ENCODE measurements at regions not wholly inside any gene's neighbourhood (a gene's known extent, or its start where the extent isn't known, plus 50 kb on each side); places are given as distances from the start of the nearest gene placed in this dataset.

DNA sequence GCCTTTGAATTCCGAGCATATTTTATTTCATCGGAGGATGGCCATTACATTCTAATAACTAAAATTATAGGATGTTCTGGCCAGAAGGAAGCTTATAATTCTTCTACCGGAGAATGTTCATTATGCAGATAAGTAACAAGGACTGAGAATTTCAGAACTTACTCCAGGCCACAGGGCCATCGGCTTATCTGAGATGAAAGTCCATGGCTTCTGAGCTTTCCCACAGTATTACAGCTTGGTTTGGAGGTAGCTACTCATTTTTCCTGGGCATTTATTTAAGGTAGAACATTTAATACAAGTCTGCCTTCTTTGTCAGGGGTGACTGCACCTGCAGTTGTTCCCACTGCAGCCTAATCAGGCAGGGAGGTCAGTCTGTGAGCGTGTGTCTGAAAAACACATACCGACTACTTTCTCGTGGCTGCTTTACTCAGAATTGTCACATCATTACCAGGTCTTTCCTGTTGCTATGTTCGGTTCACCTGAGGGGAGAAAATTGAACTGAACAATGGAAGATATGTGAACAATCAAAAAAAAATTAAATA, 219.7 kb upstream of the CPHXL start:
- H3K9me2 ChIP-seq (ENCODE audit: insufficient read depth, low read length): no peaks in the 10 kb centered on the region
- H3K27ac ChIP-seq (ENCODE audit: low read length): no peak overlapping the region
- H3K27me3 ChIP-seq (ENCODE audit: insufficient read depth, low read depth, low read length): no peaks in the 10 kb centered on the region
- H3K79me2 ChIP-seq (replicated peaks; ENCODE audit: insufficient read depth, low read length): no peaks in the 10 kb centered on the region
- H3K4me2 ChIP-seq (ENCODE audit: low read length): no peak overlapping the region
- no peaks in the 10 kb centered on the region for H3K9me3 ChIP-seq (ENCODE audit: low read length)
- TF ChIP-seq, protein P1, sequence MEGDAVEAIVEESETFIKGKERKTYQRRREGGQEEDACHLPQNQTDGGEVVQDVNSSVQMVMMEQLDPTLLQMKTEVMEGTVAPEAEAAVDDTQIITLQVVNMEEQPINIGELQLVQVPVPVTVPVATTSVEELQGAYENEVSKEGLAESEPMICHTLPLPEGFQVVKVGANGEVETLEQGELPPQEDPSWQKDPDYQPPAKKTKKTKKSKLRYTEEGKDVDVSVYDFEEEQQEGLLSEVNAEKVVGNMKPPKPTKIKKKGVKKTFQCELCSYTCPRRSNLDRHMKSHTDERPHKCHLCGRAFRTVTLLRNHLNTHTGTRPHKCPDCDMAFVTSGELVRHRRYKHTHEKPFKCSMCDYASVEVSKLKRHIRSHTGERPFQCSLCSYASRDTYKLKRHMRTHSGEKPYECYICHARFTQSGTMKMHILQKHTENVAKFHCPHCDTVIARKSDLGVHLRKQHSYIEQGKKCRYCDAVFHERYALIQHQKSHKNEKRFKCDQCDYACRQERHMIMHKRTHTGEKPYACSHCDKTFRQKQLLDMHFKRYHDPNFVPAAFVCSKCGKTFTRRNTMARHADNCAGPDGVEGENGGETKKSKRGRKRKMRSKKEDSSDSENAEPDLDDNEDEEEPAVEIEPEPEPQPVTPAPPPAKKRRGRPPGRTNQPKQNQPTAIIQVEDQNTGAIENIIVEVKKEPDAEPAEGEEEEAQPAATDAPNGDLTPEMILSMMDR (IDR thresholded peaks at IDR 0.05; ENCODE audit: poor library complexity, severe bottlenecking): no peak
- no peak for TF ChIP-seq MXI1 (conservative IDR thresholded peaks at IDR 0.05; ENCODE audit: poor library complexity, severe bottlenecking)
- TF ChIP-seq POLR2AphosphoS5 (IDR thresholded peaks at IDR 0.05): no peak
- no peak for TF ChIP-seq TAF1 (IDR thresholded peaks at IDR 0.05; ENCODE audit: low read depth)
- no peak for TF ChIP-seq EP300 (conservative IDR thresholded peaks at IDR 0.05; ENCODE audit: poor library complexity, severe bottlenecking)
- no peak for TF ChIP-seq RAD21 (conservative IDR thresholded peaks at IDR 0.05)
- TF ChIP-seq EZH2 (IDR thresholded peaks at IDR 0.05; ENCODE audit: borderline replicate concordance, insufficient read depth, low read length, poor library complexity, severe bottlenecking): no peak
- TF ChIP-seq, protein P2, sequence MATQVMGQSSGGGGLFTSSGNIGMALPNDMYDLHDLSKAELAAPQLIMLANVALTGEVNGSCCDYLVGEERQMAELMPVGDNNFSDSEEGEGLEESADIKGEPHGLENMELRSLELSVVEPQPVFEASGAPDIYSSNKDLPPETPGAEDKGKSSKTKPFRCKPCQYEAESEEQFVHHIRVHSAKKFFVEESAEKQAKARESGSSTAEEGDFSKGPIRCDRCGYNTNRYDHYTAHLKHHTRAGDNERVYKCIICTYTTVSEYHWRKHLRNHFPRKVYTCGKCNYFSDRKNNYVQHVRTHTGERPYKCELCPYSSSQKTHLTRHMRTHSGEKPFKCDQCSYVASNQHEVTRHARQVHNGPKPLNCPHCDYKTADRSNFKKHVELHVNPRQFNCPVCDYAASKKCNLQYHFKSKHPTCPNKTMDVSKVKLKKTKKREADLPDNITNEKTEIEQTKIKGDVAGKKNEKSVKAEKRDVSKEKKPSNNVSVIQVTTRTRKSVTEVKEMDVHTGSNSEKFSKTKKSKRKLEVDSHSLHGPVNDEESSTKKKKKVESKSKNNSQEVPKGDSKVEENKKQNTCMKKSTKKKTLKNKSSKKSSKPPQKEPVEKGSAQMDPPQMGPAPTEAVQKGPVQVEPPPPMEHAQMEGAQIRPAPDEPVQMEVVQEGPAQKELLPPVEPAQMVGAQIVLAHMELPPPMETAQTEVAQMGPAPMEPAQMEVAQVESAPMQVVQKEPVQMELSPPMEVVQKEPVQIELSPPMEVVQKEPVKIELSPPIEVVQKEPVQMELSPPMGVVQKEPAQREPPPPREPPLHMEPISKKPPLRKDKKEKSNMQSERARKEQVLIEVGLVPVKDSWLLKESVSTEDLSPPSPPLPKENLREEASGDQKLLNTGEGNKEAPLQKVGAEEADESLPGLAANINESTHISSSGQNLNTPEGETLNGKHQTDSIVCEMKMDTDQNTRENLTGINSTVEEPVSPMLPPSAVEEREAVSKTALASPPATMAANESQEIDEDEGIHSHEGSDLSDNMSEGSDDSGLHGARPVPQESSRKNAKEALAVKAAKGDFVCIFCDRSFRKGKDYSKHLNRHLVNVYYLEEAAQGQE (IDR thresholded peaks at IDR 0.05; ENCODE audit: borderline replicate concordance): no peak
- TF ChIP-seq SMC3 (conservative IDR thresholded peaks at IDR 0.05; ENCODE audit: poor library complexity): no peak
- no peaks in the 10 kb centered on the region for H4K20me1 ChIP-seq (ENCODE audit: insufficient read depth)
- no peaks in the 10 kb centered on the region for H3F3A ChIP-seq (ENCODE audit: insufficient read depth, low read length, poor library complexity, severe bottlenecking)
- no peak overlapping the region for H2AFZ ChIP-seq (ENCODE audit: low read depth, low read length)
- H3K4me3 ChIP-seq (ENCODE audit: low read length): no peak overlapping the region
- no peak overlapping the region for H3K9ac ChIP-seq (ENCODE audit: low read length)
- H3K36me3 ChIP-seq (ENCODE audit: insufficient read depth, low read length): no peaks in the 10 kb centered on the region

DNA sequence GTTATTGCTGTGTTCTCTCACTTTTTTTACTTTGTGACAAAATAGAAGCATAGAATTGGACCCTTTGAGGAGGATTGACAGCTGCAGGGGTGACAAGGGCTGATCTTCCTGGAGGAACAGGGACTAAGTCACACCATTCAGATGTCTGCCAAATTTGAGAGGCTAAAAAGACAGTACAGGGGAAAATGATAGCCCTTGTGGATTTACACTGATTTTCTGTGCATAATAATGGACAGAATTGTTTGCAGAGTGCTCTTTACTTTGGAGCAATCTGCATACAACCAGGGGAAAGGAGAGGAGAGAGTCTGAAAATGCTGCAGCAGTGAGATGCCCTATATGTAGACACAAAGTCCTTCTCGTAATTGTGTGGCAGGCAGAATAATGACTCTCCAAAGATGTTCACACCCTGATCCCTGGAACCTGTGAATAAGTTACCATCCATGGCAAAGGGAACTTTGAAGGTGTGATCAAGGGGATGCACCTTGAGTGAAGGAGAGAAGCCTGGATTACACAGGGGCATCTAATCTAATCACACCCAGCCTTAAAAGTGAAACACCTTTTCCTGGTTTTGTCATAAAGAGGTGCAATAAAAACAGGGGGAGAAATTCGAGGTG, 221.4 kb upstream of the CPHXL start:
- no peaks in the 10 kb centered on the region for H4K20me1 ChIP-seq (ENCODE audit: insufficient read depth)
- no peaks in the 10 kb centered on the region for H3F3A ChIP-seq (ENCODE audit: insufficient read depth, low read length, poor library complexity, severe bottlenecking)
- H3K27me3 ChIP-seq (ENCODE audit: insufficient read depth, low read depth, low read length): no peaks in the 10 kb centered on the region
- H3K36me3 ChIP-seq (ENCODE audit: insufficient read depth, low read length): no peaks in the 10 kb centered on the region
- no peak overlapping the region for H3K27ac ChIP-seq (ENCODE audit: low read length)
- TF ChIP-seq MXI1 (conservative IDR thresholded peaks at IDR 0.05; ENCODE audit: poor library complexity, severe bottlenecking) (no peak), EP300 (conservative IDR thresholded peaks at IDR 0.05; ENCODE audit: poor library complexity, severe bottlenecking) (no peak), POLR2AphosphoS5 (IDR thresholded peaks at IDR 0.05) (no peak), SMC3 (conservative IDR thresholded peaks at IDR 0.05; ENCODE audit: poor library complexity) (no peak), EZH2 (IDR thresholded peaks at IDR 0.05; ENCODE audit: borderline replicate concordance, insufficient read depth, low read length, poor library complexity, severe bottlenecking) (no peak), RAD21 (conservative IDR thresholded peaks at IDR 0.05) (no peak)
- TF ChIP-seq, protein P1 (IDR thresholded peaks at IDR 0.05; ENCODE audit: poor library complexity, severe bottlenecking): no peak
- H3K9me3 ChIP-seq (ENCODE audit: low read length): no peaks in the 10 kb centered on the region
- H3K9me2 ChIP-seq (ENCODE audit: insufficient read depth, low read length): no peaks in the 10 kb centered on the region
- no peak overlapping the region for H3K9ac ChIP-seq (ENCODE audit: low read length)
- H3K4me2 ChIP-seq (ENCODE audit: low read length): no peak overlapping the region
- H2AFZ ChIP-seq (ENCODE audit: low read depth, low read length): no peak overlapping the region
- no peak overlapping the region for H3K4me3 ChIP-seq (ENCODE audit: low read length)
- no peaks in the 10 kb centered on the region for H3K79me2 ChIP-seq (replicated peaks; ENCODE audit: insufficient read depth, low read length)

Data from neural cell (in vitro differentiated cells).